SK-N-SH (cell line): ENCODE measurements at regions not wholly inside any gene's neighbourhood (a gene's known extent, or its start where the extent isn't known, plus 50 kb on each side); places are given as distances from the start of the nearest gene placed in this dataset.

Experiments
- EP300 ChIP-seq, 2 experiments: IDR thresholded peaks; 2 replicates each; pipeline versions ENCODE4 v1.4.0 to v1.6.1; 2012; ENCODE audit warnings: borderline replicate concordance in 1 of 2, low read depth in 1 of 2, low read length in 1 of 2
- EZH2phosphoT487 ChIP-seq: fragments of 200-600 bp; sonication (generic); IDR thresholded peaks from 2 replicates; pipeline ENCODE4 v1.6.1; 2017; ENCODE audit warnings: low read depth, mixed run types, mild to moderate bottlenecking, antibody characterized with exemption, moderate library complexity, borderline replicate concordance
- GATA2 ChIP-seq: sonication (generic); formaldehyde crosslinking; IDR thresholded peaks from 2 replicates; pipeline ENCODE4 v1.5.0; 2020; ENCODE audit warnings: mild to moderate bottlenecking, missing genetic modification reagents
- POLR2AphosphoS5 ChIP-seq: IDR thresholded peaks from 2 replicates; pipeline ENCODE4 v1.6.1; 2012; ENCODE audit warnings: low read depth, low read length
- RAD21 ChIP-seq: IDR thresholded peaks from 2 replicates; pipeline ENCODE4 v1.6.1; 2012; ENCODE audit warnings: mild to moderate bottlenecking, low read length
- RCOR1 ChIP-seq: fragments of 150-350 bp; IDR thresholded peaks from 2 replicates; pipeline ENCODE4 v1.6.1; 2017; ENCODE audit warnings: antibody characterized with exemption, low read length
- RFX5 ChIP-seq: IDR thresholded peaks from 2 replicates; pipeline ENCODE4 v1.6.1; 2012; ENCODE audit warnings: mild to moderate bottlenecking, improper control_type of control experiment, low read length
- SIN3A ChIP-seq: IDR thresholded peaks from 2 replicates; pipeline ENCODE4 v1.6.1; 2012; ENCODE audit warnings: low read depth, mild to moderate bottlenecking, low read length, moderate library complexity, borderline replicate concordance
- TEAD4 ChIP-seq: IDR thresholded peaks from 2 replicates; pipeline ENCODE4 v1.4.0; 2012; ENCODE audit warnings: mild to moderate bottlenecking, borderline replicate concordance; ENCODE audit not compliant: insufficient read depth
- TF ChIP-seq, protein P1 (sequence below): fragments of 200-600 bp; sonication (generic); IDR thresholded peaks from 2 replicates; pipeline ENCODE4 v1.6.1; 2017; ENCODE audit warnings: antibody characterized with exemption, mild to moderate bottlenecking, moderate library complexity
- TF ChIP-seq, protein P2 (sequence below): IDR thresholded peaks from 2 replicates; pipeline ENCODE4 v1.6.1; 2012; ENCODE audit warnings: mild to moderate bottlenecking, low read depth, low read length, moderate library complexity
- TF ChIP-seq, protein P3 (sequence below): IDR thresholded peaks from 2 replicates; pipeline ENCODE4 v1.4.0; 2012; ENCODE audit warnings: low read depth

DNA sequence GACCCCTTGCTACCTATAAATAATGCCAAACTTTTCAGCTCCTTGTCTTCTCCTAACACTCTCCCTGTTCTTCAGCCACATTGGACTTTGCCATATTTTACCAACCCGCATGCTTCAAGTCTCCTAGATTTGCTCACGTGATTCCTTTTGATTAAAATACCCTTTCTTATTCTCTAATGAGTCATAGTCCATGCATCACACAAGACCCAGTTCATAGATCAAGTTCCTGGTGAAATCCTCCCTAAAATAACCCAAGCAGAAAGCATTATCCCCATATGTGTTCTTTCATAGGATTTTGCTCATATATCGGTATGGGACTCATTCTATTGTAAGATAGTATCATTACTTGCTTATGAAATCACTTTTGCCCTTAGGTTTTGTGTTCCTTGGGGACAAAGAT is 108.9 kb upstream of the STXBP5 start:
- TF ChIP-seq, protein P1, sequence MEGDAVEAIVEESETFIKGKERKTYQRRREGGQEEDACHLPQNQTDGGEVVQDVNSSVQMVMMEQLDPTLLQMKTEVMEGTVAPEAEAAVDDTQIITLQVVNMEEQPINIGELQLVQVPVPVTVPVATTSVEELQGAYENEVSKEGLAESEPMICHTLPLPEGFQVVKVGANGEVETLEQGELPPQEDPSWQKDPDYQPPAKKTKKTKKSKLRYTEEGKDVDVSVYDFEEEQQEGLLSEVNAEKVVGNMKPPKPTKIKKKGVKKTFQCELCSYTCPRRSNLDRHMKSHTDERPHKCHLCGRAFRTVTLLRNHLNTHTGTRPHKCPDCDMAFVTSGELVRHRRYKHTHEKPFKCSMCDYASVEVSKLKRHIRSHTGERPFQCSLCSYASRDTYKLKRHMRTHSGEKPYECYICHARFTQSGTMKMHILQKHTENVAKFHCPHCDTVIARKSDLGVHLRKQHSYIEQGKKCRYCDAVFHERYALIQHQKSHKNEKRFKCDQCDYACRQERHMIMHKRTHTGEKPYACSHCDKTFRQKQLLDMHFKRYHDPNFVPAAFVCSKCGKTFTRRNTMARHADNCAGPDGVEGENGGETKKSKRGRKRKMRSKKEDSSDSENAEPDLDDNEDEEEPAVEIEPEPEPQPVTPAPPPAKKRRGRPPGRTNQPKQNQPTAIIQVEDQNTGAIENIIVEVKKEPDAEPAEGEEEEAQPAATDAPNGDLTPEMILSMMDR: no peak
- TF ChIP-seq TEAD4 (no peak), SIN3A (no peak), POLR2AphosphoS5 (no peak), EP300 (IDR thresholded peaks at IDR 0.05; ENCODE audit: borderline replicate concordance in 1 of 2, low read depth in 1 of 2, low read length in 1 of 2) (no peak), EZH2phosphoT487 (no peak), RAD21 (no peak), RCOR1 (no peak), RFX5 (no peak), GATA2 (no peak)
- TF ChIP-seq, protein P2, sequence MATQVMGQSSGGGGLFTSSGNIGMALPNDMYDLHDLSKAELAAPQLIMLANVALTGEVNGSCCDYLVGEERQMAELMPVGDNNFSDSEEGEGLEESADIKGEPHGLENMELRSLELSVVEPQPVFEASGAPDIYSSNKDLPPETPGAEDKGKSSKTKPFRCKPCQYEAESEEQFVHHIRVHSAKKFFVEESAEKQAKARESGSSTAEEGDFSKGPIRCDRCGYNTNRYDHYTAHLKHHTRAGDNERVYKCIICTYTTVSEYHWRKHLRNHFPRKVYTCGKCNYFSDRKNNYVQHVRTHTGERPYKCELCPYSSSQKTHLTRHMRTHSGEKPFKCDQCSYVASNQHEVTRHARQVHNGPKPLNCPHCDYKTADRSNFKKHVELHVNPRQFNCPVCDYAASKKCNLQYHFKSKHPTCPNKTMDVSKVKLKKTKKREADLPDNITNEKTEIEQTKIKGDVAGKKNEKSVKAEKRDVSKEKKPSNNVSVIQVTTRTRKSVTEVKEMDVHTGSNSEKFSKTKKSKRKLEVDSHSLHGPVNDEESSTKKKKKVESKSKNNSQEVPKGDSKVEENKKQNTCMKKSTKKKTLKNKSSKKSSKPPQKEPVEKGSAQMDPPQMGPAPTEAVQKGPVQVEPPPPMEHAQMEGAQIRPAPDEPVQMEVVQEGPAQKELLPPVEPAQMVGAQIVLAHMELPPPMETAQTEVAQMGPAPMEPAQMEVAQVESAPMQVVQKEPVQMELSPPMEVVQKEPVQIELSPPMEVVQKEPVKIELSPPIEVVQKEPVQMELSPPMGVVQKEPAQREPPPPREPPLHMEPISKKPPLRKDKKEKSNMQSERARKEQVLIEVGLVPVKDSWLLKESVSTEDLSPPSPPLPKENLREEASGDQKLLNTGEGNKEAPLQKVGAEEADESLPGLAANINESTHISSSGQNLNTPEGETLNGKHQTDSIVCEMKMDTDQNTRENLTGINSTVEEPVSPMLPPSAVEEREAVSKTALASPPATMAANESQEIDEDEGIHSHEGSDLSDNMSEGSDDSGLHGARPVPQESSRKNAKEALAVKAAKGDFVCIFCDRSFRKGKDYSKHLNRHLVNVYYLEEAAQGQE: no peak
- TF ChIP-seq, protein P3, sequence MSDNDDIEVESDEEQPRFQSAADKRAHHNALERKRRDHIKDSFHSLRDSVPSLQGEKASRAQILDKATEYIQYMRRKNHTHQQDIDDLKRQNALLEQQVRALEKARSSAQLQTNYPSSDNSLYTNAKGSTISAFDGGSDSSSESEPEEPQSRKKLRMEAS: no peak
